ENCODE measurements at regions not wholly inside any gene's neighbourhood (a gene's known extent, or its start where the extent isn't known, plus 50 kb on each side); places are given as distances from the start of the nearest gene placed in this dataset.

- no peaks in the 10 kb centered on the region for H3K9me3 Mint-ChIP-seq
- H3K4me1 Mint-ChIP-seq (ENCODE audit: low read depth) = no peaks in the 10 kb centered on the region
- no peak overlapping the region for H3K4me3 Mint-ChIP-seq
- no peaks in the 10 kb centered on the region for H3K36me3 Mint-ChIP-seq (ENCODE audit: low read depth)
- H3K27ac Mint-ChIP-seq = no peak overlapping the region
- no peaks in the 10 kb centered on the region for H3K27me3 Mint-ChIP-seq (ENCODE audit: insufficient read depth)
- TF ChIP-seq, protein P1, sequence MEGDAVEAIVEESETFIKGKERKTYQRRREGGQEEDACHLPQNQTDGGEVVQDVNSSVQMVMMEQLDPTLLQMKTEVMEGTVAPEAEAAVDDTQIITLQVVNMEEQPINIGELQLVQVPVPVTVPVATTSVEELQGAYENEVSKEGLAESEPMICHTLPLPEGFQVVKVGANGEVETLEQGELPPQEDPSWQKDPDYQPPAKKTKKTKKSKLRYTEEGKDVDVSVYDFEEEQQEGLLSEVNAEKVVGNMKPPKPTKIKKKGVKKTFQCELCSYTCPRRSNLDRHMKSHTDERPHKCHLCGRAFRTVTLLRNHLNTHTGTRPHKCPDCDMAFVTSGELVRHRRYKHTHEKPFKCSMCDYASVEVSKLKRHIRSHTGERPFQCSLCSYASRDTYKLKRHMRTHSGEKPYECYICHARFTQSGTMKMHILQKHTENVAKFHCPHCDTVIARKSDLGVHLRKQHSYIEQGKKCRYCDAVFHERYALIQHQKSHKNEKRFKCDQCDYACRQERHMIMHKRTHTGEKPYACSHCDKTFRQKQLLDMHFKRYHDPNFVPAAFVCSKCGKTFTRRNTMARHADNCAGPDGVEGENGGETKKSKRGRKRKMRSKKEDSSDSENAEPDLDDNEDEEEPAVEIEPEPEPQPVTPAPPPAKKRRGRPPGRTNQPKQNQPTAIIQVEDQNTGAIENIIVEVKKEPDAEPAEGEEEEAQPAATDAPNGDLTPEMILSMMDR (IDR thresholded peaks at IDR 0.05) = no peak
- DNase-seq = no peak
Observed at GRCh38 chr3:76565496-76566210, 474.2 kb upstream of the ROBO2 start.

DNA sequence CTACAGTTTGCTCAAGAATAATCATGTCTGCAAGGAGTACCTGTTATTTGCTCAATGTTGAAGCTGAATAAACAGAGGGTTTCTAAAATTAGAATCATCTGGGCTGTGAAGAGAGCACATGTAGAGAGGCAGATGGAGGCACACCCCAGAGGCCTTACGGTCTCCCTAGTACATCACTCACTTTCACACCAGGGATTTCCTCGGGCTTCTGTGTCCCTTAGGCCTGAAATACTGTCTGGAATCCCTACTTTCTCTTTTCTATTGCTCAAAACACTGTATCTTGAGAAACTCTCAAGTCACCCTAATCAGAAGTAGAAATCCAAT lies 473.7 kb upstream of the ROBO2 start:
- Mint-ChIP-seq H3K36me3 (ENCODE audit: low read depth) (no peaks in the 10 kb centered on the region), H3K27me3 (ENCODE audit: insufficient read depth) (no peaks in the 10 kb centered on the region), H3K4me3 (no peak overlapping the region), H3K4me1 (ENCODE audit: low read depth) (no peaks in the 10 kb centered on the region), H3K27ac (no peak overlapping the region), H3K9me3 (no peaks in the 10 kb centered on the region)
- TF ChIP-seq, protein P1 (IDR thresholded peaks at IDR 0.05) = no peak
- DNase-seq = no peak

DNA sequence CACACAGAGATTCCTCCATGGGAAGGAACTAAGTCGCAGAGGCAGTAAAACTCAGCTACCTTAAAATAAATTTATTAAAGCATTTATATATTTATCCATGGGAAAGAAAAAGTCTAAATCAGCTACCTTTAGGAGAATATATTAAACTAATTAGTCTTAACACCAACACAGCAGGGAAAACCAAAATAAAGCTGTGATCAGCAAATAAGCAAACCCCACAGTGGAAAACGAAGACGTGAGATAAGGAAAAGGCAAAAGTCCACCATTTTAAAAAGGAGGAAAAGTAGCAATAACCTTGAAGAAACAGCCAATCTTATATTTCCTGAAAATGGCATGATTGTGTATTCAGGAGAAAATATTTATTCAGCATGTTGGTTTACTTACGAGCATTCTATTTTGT lies 473.0 kb upstream of the ROBO2 start:
- Mint-ChIP-seq H3K36me3 (ENCODE audit: low read depth) (no peaks in the 10 kb centered on the region), H3K9me3 (no peaks in the 10 kb centered on the region), H3K4me1 (ENCODE audit: low read depth) (no peaks in the 10 kb centered on the region), H3K27ac (no peak overlapping the region), H3K27me3 (ENCODE audit: insufficient read depth) (no peaks in the 10 kb centered on the region), H3K4me3 (no peak overlapping the region)
- TF ChIP-seq, protein P1 (IDR thresholded peaks at IDR 0.05) = no peak
- DNase-seq = no peak

GRCh38 chr3:76570436-76571057 lies 469.4 kb upstream of the ROBO2 start:
- H3K36me3 Mint-ChIP-seq (ENCODE audit: low read depth) = no peaks in the 10 kb centered on the region
- TF ChIP-seq, protein P1 (IDR thresholded peaks at IDR 0.05) = peak; percentile 81
- no peaks in the 10 kb centered on the region for H3K27me3 Mint-ChIP-seq (ENCODE audit: insufficient read depth)
- H3K27ac Mint-ChIP-seq = no peak overlapping the region
- no peaks in the 10 kb centered on the region for H3K9me3 Mint-ChIP-seq
- DNase-seq = peak; percentile 4
- no peak overlapping the region for H3K4me3 Mint-ChIP-seq
- no peaks in the 10 kb centered on the region for H3K4me1 Mint-ChIP-seq (ENCODE audit: low read depth)

- Mint-ChIP-seq H3K36me3 (ENCODE audit: low read depth) (no peaks in the 10 kb centered on the region), H3K27ac (no peak overlapping the region)
Observed at GRCh38 chr3:76576201-76576600, 463.7 kb upstream of the ROBO2 start.

More at GRCh38 chr3:76576201-76576600, 463.7 kb upstream of the ROBO2 start:
- TF ChIP-seq, protein P1 (IDR thresholded peaks at IDR 0.05) = no peak
- Mint-ChIP-seq H3K27me3 (ENCODE audit: insufficient read depth) (no peaks in the 10 kb centered on the region), H3K4me3 (no peak overlapping the region), H3K9me3 (peaks cover 19% of the 10 kb centered on the region), H3K4me1 (ENCODE audit: low read depth) (no peaks in the 10 kb centered on the region)
- no peak for DNase-seq

All from HFFc6 (cell line).